BJ (cell line): ENCODE measurements at regions not wholly inside any gene's neighbourhood (a gene's known extent, or its start where the extent isn't known, plus 50 kb on each side); places are given as distances from the start of the nearest gene placed in this dataset.
"Not testable (repeated sequence)": the region's sequence is repeated elsewhere in the genome, so short reads cannot be mapped to it uniquely, and the experiment has no call there.

Experiments
- CTCF ChIA-PET: fragments of 350-600 bp; formaldehyde crosslinking; extraction: SDS; loops from one replicate; lab custom pipeline; 2021; ENCODE audit warnings: antibody characterized with exemption, inconsistent platforms; lab: Yijun Ruan, JAX
- POLR2A ChIA-PET: fragments of 300-600 bp; sonication (Branson Sonifier 250); formaldehyde crosslinking; extraction: SDS; loops from one replicate; lab custom pipeline; 2021; ENCODE audit warnings: antibody characterized with exemption; lab: Charles Lee
- DNase-seq: peaks from one replicate; pipeline ENCODE4 v3.0.0-alpha.2; 2011; ENCODE audit warnings: low read depth
- H3K27me3 ChIP-seq: 2 replicates; pipeline ENCODE4 v1.6.0; 2011; ENCODE audit warnings: low read length; ENCODE audit not compliant: control insufficient read depth, insufficient read depth
- H3K36me3 ChIP-seq: 2 replicates; pipeline ENCODE4 v1.5.1; 2011; ENCODE audit warnings: low read length; ENCODE audit not compliant: control insufficient read depth, insufficient read depth
- H3K4me3 ChIP-seq: 2 replicates; pipeline ENCODE4 v1.5.1; 2011; ENCODE audit warnings: low read depth, mild to moderate bottlenecking, control low read depth, low read length
- CTCF ChIP-seq: IDR thresholded peaks from 2 replicates; pipeline ENCODE4 v1.5.1; 2011; ENCODE audit warnings: low read depth, mild to moderate bottlenecking, control low read depth, inconsistent platforms, low read length, moderate library complexity; ENCODE audit not compliant: insufficient read depth

GRCh38 chr2:163974766-163975165 is 239.0 kb upstream of the FIGN start:
- no peak for TF ChIP-seq CTCF
- CTCF ChIA-PET = no interaction called here
- Histone ChIP-seq H3K4me3 (no peak overlapping the region), H3K36me3 (no peaks in the 10 kb centered on the region), H3K27me3 (no peaks in the 10 kb centered on the region)
- no peak for DNase-seq
- POLR2A ChIA-PET = no interaction called here

DNA sequence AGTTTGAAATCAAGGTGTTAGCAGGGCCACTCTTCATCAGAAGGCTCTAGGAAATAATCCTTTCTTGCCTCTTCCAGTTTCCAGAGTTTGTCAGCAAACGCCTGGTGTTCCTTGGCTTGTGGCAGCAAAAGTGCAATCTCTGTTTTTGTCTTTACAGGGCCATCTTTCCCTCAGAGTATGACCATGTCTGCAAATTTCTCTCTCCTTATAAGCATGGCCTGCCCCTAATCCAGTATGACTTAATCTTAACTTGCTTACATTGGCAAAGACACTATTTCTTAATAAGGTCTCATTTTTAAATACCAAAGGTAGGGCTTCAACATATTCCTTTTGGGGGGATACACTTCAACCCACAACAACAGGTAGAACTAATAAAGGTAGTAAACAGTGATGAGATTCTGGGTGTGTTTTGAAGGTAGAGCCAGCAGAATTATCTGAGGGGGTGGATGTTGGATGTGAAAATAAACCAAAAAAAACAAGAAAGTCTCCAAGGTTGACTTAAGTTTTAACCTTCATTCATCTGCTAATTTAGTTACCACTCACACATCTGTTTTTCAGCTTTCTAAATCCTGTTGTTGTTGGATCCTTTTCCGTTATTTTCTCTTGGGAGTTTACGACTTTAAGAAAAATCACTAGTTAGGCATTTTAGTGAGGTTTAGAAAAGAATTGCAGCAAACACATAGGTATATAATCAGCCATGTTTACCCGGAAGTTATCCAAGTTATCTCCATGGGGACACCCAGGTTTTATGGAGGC is 234.4 kb upstream of the FIGN start:
- no peaks in the 10 kb centered on the region for H3K27me3 ChIP-seq
- no peak overlapping the region for H3K4me3 ChIP-seq
- CTCF ChIA-PET = no interaction called here
- TF ChIP-seq CTCF = no peak
- DNase-seq = no peak
- H3K36me3 ChIP-seq = no peaks in the 10 kb centered on the region
- POLR2A ChIA-PET = no interaction called here

- H3K36me3 ChIP-seq, CTCF ChIA-PET, DNase-seq, POLR2A ChIA-PET, H3K27me3 ChIP-seq, H3K4me3 ChIP-seq: not testable (repeated sequence)
Observed at GRCh38 chr2:163964278-163964677, 228.5 kb upstream of the FIGN start.

GRCh38 chr2:163953390-163953907 is 217.6 kb upstream of the FIGN start:
- no peak for TF ChIP-seq CTCF
- DNase-seq = no peak
- Histone ChIP-seq H3K4me3 (no peak overlapping the region), H3K27me3 (no peaks in the 10 kb centered on the region), H3K36me3 (no peaks in the 10 kb centered on the region)
- POLR2A ChIA-PET = no interaction called here
- CTCF ChIA-PET = interaction anchor here (1.1 kb wide), 1 partner anchor 13 kb away, joined by 4 read pairs; no protein-coding TSS in a partner anchor

DNA sequence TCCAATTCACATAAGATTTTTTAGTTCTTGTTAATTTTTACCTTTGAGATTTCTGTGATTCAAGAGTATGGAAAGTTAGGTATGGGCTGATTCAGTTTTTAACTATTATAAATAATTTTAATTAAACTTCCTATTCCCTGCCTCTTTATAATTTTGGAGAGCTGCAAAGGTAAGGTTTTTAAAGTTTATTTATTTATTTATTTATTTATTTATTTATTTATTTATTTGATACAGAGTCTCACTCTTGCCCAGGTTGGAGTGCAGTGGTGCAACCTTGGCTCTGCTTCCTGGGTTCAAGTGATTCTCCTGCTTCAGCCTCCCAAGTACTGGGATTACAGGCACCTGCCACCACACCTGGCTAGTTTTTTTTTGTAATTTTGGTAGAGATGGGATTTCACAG is 215.5 kb upstream of the FIGN start:
- no peak overlapping the region for H3K4me3 ChIP-seq
- TF ChIP-seq CTCF = no peak
- no peak for DNase-seq
- CTCF ChIA-PET = no interaction called here
- POLR2A ChIA-PET = no interaction called here
- H3K27me3 ChIP-seq = no peaks in the 10 kb centered on the region
- no peaks in the 10 kb centered on the region for H3K36me3 ChIP-seq
